HUDEP-2 (cell line): ENCODE measurements at regions not wholly inside any gene's neighbourhood (a gene's known extent, or its start where the extent isn't known, plus 50 kb on each side); places are given as distances from the start of the nearest gene placed in this dataset.
A peak's percentile ranks its signal among the peaks of the same experiment; 100 is the strongest.
"Not testable (repeated sequence)": the region's sequence is repeated elsewhere in the genome, so short reads cannot be mapped to it uniquely, and the experiment has no call there.

Source experiments
- DNase-seq, 76 experiments: peaks; one replicate each; lab custom pipeline; 2025; ENCODE audit not compliant: unreplicated experiment in 76 of 76; lab: John Stamatoyannopoulos, UW

- no peak for DNase-seq
Observed at GRCh38 chr6:34646714-34647113, 49.9 kb downstream of the ILRUN start.

DNA sequence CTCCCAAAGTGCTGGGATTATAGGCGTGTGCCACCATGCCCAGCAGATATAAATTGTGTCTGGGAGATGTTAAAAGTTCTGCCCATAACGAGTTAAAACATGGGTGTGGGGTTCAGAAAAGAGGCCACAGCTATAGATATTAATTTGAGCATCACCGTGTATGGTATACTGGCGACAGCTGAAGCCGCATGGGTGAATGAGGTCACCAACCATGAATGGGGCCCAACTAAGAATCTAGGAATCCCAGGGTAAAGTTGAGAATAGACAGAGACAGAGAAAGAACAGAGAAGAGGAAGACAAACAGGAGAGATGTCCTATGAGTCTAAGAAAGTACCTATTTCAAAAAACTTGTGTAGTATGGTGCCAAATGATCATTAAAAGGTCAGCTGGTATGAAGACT is 50.9 kb downstream of the ILRUN start:
- no peak for DNase-seq

- no peak for DNase-seq
Observed at GRCh38 chr6:34644716-34645115, 51.9 kb downstream of the ILRUN start.

DNA sequence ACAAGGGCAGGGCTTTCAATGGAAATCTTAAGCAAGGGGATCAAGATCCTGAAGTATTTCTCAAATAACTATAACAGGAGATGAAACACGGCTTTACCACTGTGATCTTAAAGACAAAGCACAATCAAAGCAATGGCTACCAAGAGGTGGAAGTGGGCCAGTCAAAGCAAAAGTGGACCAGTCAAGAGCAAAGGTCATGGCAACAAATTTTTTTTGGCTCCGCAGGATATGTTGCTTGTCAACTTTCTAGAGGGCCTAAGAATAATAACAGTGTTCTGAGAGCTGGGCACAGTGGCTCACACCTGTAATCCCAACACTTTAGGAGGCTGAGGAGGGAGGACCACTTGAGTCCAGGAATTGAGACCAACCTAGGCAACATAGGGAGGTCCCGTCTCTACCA is 54.1 kb downstream of the ILRUN start:
- no peak for DNase-seq

DNA sequence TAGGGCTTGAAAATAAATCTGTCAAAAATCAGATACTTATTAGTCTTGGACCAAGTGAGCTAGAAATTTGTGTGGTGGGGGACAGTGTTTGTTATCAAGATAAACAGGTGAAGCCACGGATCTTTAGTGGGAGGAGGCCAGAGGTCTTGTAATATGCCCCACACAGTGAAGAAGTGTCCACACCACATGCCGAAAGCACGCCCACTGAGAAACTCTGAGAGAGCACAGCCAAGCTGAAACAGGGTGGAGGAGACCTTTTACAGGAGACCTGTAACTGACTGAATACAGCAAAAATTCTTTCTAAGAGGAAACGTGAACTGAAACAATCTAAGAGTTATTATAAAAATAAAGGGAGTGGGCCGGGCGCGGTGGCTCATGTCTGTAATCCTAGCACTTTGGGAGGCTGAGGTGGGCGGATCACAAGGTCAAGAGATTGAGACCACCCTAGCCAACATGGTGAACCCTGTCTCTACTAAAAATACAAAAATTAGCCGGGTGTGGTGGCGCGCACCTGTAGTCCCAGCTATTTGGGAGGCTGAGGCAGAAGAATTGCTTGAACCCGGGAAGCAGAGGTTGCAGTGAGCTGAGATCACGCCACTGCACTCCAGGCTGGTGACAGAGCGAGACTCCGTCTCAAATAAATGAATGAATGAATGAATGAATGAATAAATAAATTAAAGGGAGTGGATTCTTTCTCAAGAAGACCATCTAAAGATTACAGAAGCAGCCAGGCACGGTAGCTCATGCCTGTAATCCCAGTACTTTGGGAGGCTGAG is 56.3 kb downstream of the ILRUN start:
- DNase-seq = not testable (repeated sequence)

GRCh38 chr6:34638834-34639736 is 57.5 kb downstream of the ILRUN start:
- DNase-seq = no peak

DNA sequence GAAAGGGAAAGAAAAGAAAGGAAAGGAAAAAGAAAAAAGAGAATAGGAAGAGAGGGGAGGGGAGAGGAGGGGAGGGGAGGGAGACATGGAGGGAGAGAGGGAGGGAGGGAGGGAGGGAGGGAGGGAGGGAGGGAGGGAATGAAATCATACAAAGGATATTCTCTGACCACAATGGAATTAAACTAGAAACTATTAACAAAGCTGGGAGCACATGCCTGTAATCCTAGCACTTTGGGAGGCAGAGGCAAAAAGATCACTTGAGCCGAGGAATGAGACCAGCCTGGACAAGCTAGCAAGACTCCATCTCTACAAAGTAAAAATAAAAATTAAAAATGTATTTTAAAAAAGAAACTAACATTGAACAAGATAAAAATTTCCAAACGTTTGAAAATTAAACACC is 62.8 kb downstream of the ILRUN start:
- DNase-seq = no peak

- DNase-seq = no peak
Observed at GRCh38 chr6:34633256-34633655, 63.3 kb downstream of the ILRUN start.

GRCh38 chr6:34630040-34630439 is 66.5 kb downstream of the ILRUN start:
- DNase-seq = peak in 1 of 76 experiments; percentile 17

- DNase-seq = no peak
Observed at GRCh38 chr6:34627296-34627695, 69.3 kb downstream of the ILRUN start.

DNA sequence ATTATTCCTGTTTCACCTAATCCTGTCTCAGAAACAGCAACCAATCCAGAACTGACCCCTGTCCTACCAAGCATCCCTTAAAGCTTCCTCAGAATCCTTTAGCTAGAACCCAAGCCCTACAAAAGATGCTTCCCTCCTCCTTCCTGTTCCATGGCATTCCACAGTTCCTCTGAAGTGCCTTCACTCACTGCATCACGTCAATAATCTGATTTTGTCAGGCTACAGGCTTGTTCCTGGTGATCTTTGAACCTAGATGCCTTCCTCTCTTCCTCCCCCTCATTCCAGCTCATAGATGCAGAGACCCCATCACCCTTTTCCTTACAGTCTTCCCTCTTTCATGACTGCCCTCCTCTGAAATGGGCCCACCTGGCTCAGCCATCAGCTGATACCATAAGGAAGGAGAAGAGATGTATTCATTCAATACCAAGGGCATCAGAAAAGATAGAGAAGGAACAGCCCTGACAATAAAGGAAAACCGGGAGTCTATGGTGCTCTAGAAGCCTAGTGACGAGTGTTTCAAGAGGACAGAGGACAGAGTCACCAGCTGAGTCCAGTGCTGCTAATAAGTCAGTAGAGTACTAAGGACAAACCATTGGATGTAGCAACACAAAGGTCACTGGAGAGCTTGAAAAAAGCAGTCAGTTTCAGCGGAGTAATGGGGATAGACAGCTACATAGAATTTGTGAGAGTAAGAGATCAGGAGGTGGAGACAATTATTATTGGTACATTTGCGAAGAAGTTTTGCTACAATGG is 62.5 kb upstream of the SPDEF start:
- DNase-seq = no peak

- no peak for DNase-seq
Observed at GRCh38 chr6:34617231-34617630, 61.1 kb upstream of the SPDEF start.

GRCh38 chr6:34616227-34616585 is 60.1 kb upstream of the SPDEF start:
- no peak for DNase-seq

DNA sequence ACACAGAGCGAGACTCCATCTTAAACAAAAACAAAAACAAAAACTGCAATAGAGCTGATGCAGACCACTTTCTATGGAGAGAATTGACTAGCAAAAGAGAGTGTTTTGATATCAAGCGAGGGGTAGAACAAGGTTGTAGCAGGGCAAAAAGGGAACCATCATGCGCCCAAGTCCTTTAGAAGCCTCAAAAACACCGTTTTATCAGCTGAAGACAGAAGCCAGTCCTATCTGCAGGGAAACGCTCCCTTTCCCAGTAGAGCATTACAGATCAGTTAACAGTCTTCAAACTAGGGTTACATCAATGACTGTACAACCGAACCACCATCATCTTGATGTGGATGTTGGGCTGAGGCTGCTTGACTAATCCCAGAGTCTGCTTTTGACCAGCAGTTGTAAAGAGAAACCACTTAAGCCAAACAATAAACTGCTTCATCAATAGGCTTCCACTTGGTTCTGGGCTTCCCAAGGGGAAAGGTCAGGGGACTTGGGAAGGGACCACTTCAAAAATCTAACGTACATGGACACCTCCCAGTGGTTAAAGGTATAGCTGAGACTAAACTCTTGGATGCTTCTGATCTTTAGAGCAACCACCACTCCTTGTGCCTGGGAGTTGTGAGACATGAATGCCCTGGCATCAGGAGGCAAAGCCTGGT is 59.6 kb upstream of the SPDEF start:
- DNase-seq = peak in 60 of 76 experiments; percentile 19 to 85 (median 58)

GRCh38 chr6:34610819-34611477 is 54.8 kb upstream of the SPDEF start:
- DNase-seq = peak in 35 of 76 experiments; percentile 15 to 68 (median 43)

- no peak for DNase-seq
Observed at GRCh38 chr6:34608321-34609091, 52.4 kb upstream of the SPDEF start.

DNA sequence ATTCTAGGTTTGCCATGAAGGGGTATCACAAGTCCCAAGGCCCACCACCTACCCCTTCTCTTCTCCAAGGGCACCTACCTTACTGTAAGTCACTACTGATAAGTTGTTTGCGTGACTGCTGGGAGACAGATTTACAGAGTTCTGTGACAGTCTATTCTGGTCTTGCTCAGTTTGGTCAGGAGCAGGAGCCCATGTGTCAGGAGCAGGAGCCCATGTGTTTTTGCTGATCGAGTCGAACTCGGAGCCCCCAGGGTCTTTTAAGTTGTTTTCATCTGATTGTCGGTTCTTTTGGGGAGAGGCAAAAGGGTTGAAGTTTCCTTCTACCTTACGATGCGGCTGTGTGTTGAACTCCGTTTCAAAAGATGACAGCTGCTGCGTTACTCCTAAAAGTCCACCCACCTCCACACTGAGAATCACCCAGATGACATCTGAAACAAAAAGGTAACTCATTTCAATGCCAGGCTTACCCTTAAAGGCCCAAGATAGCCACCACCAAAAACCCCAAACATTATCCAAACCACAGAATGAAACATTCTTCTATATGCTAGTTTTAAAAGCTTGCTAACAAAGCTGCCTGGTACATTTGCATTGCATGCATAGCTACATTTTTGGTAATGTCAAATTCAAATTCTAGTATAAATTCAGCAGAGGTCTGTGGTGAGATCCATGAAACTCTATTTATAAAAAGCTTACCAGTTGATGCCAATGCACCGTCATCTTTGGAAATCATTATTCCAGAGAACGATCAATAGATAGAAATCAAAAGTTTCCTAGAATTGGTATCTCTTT is 50.5 kb upstream of the SPDEF start:
- no peak for DNase-seq
